Sigmoid colon (tissue), 4 donors: ENCODE measurements at regions not wholly inside any gene's neighbourhood (a gene's known extent, or its start where the extent isn't known, plus 50 kb on each side); places are given as distances from the start of the nearest gene placed in this dataset.

Experiments used
- CTCF ChIP-seq, 4 experiments: fragments of 450-650 bp in 3 of 4; fragments of 200-600 bp in 1 of 4; IDR thresholded peaks; one replicate each; pipeline ENCODE4 v1.5.1; 2016 to 2019; ENCODE audit warnings: antibody characterized with exemption in 4 of 4, mild to moderate bottlenecking in 3 of 4, moderate library complexity in 2 of 4
- EP300 ChIP-seq, 4 donors: sonication (generic); formaldehyde crosslinking; IDR thresholded peaks; one replicate each; pipeline ENCODE4 v1.6.1; 2017; ENCODE audit warnings: antibody characterized with exemption in 4 of 4
- POLR2A ChIP-seq, 2 donors: fragments of 450-650 bp; IDR thresholded peaks; one replicate each; pipeline ENCODE4 v1.6.1; 2016; ENCODE audit warnings: antibody characterized with exemption in 2 of 2, mild to moderate bottlenecking in 2 of 2, moderate library complexity in 2 of 2
- POLR2AphosphoS5 ChIP-seq, 4 donors: sonication (generic); formaldehyde crosslinking; IDR thresholded peaks; one replicate each; pipeline ENCODE4 v1.6.1; 2017; ENCODE audit warnings: antibody characterized with exemption in 4 of 4

- TF ChIP-seq CTCF (IDR thresholded peaks at IDR 0.05) (no peak), POLR2A (IDR thresholded peaks at IDR 0.05) (no peak), POLR2AphosphoS5 (IDR thresholded peaks at IDR 0.05) (no peak), EP300 (IDR thresholded peaks at IDR 0.05) (no peak)
These were observed 53.5 kb upstream of the PTPN1 start for GRCh38 chr20:50456452-50457324.
